ENCODE measurements at regions not wholly inside any gene's neighbourhood (a gene's known extent, or its start where the extent isn't known, plus 50 kb on each side); places are given as distances from the start of the nearest gene placed in this dataset.

DNA sequence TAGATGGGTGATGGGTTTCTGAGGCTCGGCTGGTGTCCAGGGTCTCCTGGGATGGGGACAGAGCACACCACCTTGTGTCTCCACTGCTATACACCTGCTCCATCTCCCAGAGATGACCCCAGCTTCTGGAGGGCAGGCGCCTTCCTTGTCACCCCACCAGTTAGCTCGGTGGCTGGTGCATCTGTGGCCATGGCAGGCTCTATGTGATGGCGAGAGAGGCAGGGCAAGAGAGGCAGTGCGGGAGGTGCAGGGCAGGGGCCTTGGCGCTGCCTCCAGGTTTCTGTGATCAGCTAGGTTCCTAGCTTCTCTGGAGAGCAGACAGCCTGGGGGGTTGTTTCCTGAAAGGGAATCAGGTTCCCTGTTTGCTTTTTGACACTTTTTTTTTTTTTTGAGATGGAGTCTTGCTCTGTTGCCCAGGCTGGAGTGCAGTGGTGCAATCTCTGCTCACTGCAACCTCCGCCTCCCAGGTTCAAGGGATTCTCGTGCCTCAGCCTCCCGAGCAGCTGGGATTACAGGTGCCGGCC lies 69.0 kb upstream of the ZNF536 start:
- Mint-ChIP-seq H3K27me3 (ENCODE audit: unreplicated experiment) (no peaks in the 10 kb centered on the region), H3K4me1 (ENCODE audit: unreplicated experiment) (no peaks in the 10 kb centered on the region), H3K9me3 (ENCODE audit: unreplicated experiment) (peaks cover 7% of the 10 kb centered on the region), H3K36me3 (ENCODE audit: unreplicated experiment) (no peaks in the 10 kb centered on the region), H3K4me3 (ENCODE audit: unreplicated experiment) (no peak overlapping the region), H3K27ac (ENCODE audit: unreplicated experiment) (no peak overlapping the region)
- TF ChIP-seq, protein P1, sequence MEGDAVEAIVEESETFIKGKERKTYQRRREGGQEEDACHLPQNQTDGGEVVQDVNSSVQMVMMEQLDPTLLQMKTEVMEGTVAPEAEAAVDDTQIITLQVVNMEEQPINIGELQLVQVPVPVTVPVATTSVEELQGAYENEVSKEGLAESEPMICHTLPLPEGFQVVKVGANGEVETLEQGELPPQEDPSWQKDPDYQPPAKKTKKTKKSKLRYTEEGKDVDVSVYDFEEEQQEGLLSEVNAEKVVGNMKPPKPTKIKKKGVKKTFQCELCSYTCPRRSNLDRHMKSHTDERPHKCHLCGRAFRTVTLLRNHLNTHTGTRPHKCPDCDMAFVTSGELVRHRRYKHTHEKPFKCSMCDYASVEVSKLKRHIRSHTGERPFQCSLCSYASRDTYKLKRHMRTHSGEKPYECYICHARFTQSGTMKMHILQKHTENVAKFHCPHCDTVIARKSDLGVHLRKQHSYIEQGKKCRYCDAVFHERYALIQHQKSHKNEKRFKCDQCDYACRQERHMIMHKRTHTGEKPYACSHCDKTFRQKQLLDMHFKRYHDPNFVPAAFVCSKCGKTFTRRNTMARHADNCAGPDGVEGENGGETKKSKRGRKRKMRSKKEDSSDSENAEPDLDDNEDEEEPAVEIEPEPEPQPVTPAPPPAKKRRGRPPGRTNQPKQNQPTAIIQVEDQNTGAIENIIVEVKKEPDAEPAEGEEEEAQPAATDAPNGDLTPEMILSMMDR (IDR thresholded peaks at IDR 0.05) = no peak
- DNase-seq (ENCODE audit: extremely low spot score, unreplicated experiment) = no peak

DNA sequence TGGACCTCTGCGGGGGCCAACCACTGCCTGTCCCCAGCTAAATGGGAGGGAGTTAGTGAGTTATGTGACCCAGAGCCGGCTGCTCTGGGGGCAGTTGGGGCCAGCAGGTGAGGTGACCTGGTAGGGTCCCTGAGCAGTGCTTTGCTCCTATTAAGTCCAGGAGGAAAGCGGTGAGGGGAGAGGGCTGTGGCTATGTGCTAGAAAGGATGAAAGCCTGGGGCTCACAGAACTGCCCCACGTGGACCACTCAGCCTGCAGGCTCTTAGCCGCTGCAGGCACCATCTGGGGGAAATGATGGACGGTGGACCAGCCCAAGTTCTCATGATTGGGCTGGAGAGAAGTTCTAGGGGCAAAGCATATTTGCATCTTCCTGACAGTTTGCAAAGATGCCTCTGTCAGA lies 67.6 kb upstream of the ZNF536 start:
- Mint-ChIP-seq H3K4me3 (ENCODE audit: unreplicated experiment) (no peak overlapping the region), H3K27me3 (ENCODE audit: unreplicated experiment) (no peaks in the 10 kb centered on the region), H3K4me1 (ENCODE audit: unreplicated experiment) (no peaks in the 10 kb centered on the region), H3K27ac (ENCODE audit: unreplicated experiment) (no peak overlapping the region), H3K36me3 (ENCODE audit: unreplicated experiment) (no peaks in the 10 kb centered on the region), H3K9me3 (ENCODE audit: unreplicated experiment) (peaks cover 11% of the 10 kb centered on the region)
- DNase-seq (ENCODE audit: extremely low spot score, unreplicated experiment) = no peak
- TF ChIP-seq, protein P1 (IDR thresholded peaks at IDR 0.05) = no peak

DNA sequence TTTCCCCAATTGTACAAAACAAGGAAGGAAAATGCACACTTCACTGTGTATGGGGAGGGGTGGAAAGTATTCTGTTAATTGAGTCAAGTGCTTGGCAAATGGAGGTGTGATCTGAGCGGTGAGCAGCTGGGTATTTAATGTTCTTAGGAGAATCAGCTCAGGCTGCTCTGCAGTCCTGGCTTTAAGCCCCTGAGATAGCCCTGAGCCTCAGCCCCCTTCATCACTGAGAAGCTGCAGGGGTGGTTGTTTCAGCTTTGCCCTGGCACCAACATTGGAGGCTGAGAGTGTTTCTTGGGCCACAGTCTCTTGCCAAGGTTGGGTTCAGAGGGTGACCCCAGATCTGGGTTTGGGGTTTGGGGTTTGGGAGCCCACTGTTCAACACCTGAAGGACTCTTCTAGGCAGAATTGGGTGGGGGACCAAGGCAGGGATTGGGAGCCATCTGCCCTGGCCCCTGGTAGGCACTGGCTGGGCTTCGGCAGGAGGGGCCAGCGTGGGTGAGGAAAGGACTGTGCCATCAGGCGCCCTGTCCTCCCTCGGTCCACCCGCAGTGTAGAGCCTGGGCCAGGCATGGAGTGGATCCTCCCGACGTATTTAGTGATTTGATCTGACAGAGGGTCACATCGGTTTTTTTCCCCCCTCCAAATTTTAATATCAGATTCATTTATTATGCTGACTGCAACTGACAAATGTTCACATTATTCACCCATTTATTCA lies 66.7 kb upstream of the ZNF536 start:
- no peak for DNase-seq (ENCODE audit: extremely low spot score, unreplicated experiment)
- Mint-ChIP-seq H3K9me3 (ENCODE audit: unreplicated experiment) (peaks cover 17% of the 10 kb centered on the region), H3K27me3 (ENCODE audit: unreplicated experiment) (no peaks in the 10 kb centered on the region), H3K36me3 (ENCODE audit: unreplicated experiment) (no peaks in the 10 kb centered on the region), H3K4me3 (ENCODE audit: unreplicated experiment) (no peak overlapping the region), H3K27ac (ENCODE audit: unreplicated experiment) (no peak overlapping the region), H3K4me1 (ENCODE audit: unreplicated experiment) (no peaks in the 10 kb centered on the region)
- TF ChIP-seq, protein P1 (IDR thresholded peaks at IDR 0.05) = no peak

GRCh38 chr19:30307191-30307974 lies 64.8 kb upstream of the ZNF536 start:
- TF ChIP-seq, protein P1 (IDR thresholded peaks at IDR 0.05) = no peak
- DNase-seq (ENCODE audit: extremely low spot score, unreplicated experiment) = no peak
- no peaks in the 10 kb centered on the region for H3K36me3 Mint-ChIP-seq (ENCODE audit: unreplicated experiment)
- no peak overlapping the region for H3K27ac Mint-ChIP-seq (ENCODE audit: unreplicated experiment)
- H3K4me1 Mint-ChIP-seq (ENCODE audit: unreplicated experiment) = no peaks in the 10 kb centered on the region
- no peak overlapping the region for H3K4me3 Mint-ChIP-seq (ENCODE audit: unreplicated experiment)
- H3K9me3 Mint-ChIP-seq (ENCODE audit: unreplicated experiment) = peaks cover 20% of the 10 kb centered on the region
- no peaks in the 10 kb centered on the region for H3K27me3 Mint-ChIP-seq (ENCODE audit: unreplicated experiment)

DNA sequence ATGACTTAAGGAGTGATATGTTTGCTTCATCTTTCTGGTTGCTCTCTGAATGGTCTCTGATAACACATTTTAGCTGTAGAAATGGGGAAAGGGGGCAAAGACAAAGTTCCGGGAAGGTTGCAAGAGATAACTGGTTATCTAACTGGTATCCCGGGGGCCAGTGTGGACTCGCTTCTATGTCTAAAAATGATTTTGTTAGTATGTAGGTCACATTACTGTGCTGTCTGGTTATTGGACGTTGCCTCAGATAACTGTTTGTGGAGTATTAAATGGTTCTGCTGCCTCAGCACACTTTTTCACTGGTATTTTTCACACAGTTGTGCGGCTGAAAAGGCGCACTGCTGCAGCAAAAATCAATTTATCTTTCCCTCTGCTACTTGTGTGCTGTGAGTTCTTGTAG lies 63.0 kb upstream of the ZNF536 start:
- H3K4me1 Mint-ChIP-seq (ENCODE audit: unreplicated experiment) = no peaks in the 10 kb centered on the region

More for the DNA sequence above, 63.0 kb upstream of the ZNF536 start:
- H3K27ac Mint-ChIP-seq (ENCODE audit: unreplicated experiment) = no peak overlapping the region
- H3K27me3 Mint-ChIP-seq (ENCODE audit: unreplicated experiment) = no peaks in the 10 kb centered on the region
- H3K36me3 Mint-ChIP-seq (ENCODE audit: unreplicated experiment) = no peaks in the 10 kb centered on the region
- H3K4me3 Mint-ChIP-seq (ENCODE audit: unreplicated experiment) = no peak overlapping the region
- TF ChIP-seq, protein P1 (IDR thresholded peaks at IDR 0.05) = no peak
- peaks cover 20% of the 10 kb centered on the region for H3K9me3 Mint-ChIP-seq (ENCODE audit: unreplicated experiment)
- no peak for DNase-seq (ENCODE audit: extremely low spot score, unreplicated experiment)

All from osteocyte (in vitro differentiated cells).